Endodermal cell (in vitro differentiated cells): ENCODE measurements at regions not wholly inside any gene's neighbourhood (a gene's known extent, or its start where the extent isn't known, plus 50 kb on each side); places are given as distances from the start of the nearest gene placed in this dataset.

Experiments used
- DNase-seq: peaks from one replicate; pipeline ENCODE4 v3.0.0-alpha.2; 2017
- H3K27ac ChIP-seq: 2 replicates; pipeline ENCODE4 v1.5.1; 2013; ENCODE audit warnings: mild to moderate bottlenecking, low read depth, low read length, moderate library complexity
- H3K27me3 ChIP-seq: 2 replicates; pipeline ENCODE4 v1.6.1; 2013; ENCODE audit warnings: mild to moderate bottlenecking, low read length, moderate library complexity; ENCODE audit not compliant: insufficient read depth, control insufficient read depth, poor library complexity, severe bottlenecking
- H3K36me3 ChIP-seq: 2 replicates; pipeline ENCODE4 v1.7.0; 2013; ENCODE audit warnings: mild to moderate bottlenecking, low read length, moderate library complexity; ENCODE audit not compliant: control insufficient read depth, insufficient read depth
- H3K4me1 ChIP-seq: one replicate; pipeline ENCODE4 v1.7.0; 2013; ENCODE audit warnings: low read length; ENCODE audit not compliant: control insufficient read depth, insufficient read depth
- H3K4me3 ChIP-seq: 2 replicates; pipeline ENCODE4 v1.5.1; 2013; ENCODE audit warnings: mild to moderate bottlenecking, low read length, moderate library complexity
- H3K9ac ChIP-seq: 2 replicates; pipeline ENCODE4 v1.6.1; 2013; ENCODE audit warnings: mild to moderate bottlenecking, low read length, moderate library complexity; ENCODE audit not compliant: poor library complexity, severe bottlenecking; ENCODE audit errors: extremely low read depth
- H3K9me3 ChIP-seq: 2 replicates; pipeline ENCODE4 v1.6.1; 2013; ENCODE audit warnings: mild to moderate bottlenecking, low read length, moderate library complexity; ENCODE audit not compliant: control insufficient read depth
- H3K27ac Mint-ChIP-seq: 2 replicates; pipeline ENCODE4 v1.8.0; 2020; ENCODE audit warnings: mixed read lengths
- H3K27me3 Mint-ChIP-seq: 2 replicates; pipeline ENCODE4 v1.8.0; 2021; ENCODE audit warnings: mild to moderate bottlenecking, mixed read lengths; ENCODE audit not compliant: insufficient read depth
- H3K36me3 Mint-ChIP-seq: 2 replicates; pipeline ENCODE4 v1.8.0; 2020; ENCODE audit warnings: low read depth, mixed read lengths
- H3K4me1 Mint-ChIP-seq: 2 replicates; pipeline ENCODE4 v1.8.0; 2020; ENCODE audit warnings: mixed read lengths
- H3K4me3 Mint-ChIP-seq: 2 replicates; pipeline ENCODE4 v1.8.0; 2020; ENCODE audit warnings: mild to moderate bottlenecking, moderate library complexity, mixed read lengths
- H3K9me3 Mint-ChIP-seq: 2 replicates; pipeline ENCODE4 v1.8.0; 2020; ENCODE audit warnings: mild to moderate bottlenecking, mixed read lengths
- CTCF ChIP-seq: fragments of 200-600 bp; sonication (generic); conservative IDR thresholded peaks from 2 replicates; pipeline ENCODE4 v1.5.0; 2021; ENCODE audit warnings: antibody characterized with exemption, mild to moderate bottlenecking
- WGBS, 2 experiments: methylation state at CpG; one replicate each; pipeline versions ENCODE4 v1.1.5 to v1.1.7; 2013; ENCODE audit warnings: missing lambda C conversion rate in 2 of 2, mixed read lengths in 1 of 2; ENCODE audit not compliant: insufficient coverage in 1 of 2, insufficient read length in 1 of 2; 5-methylcytosine and 5-hydroxymethylcytosine counted together

- Mint-ChIP-seq H3K4me1 (peaks cover 5% of the 10 kb centered on the region), H3K36me3 (no peaks in the 10 kb centered on the region), H3K27ac (no peak overlapping the region), H3K4me3 (no peak overlapping the region), H3K27me3 (peaks cover 82% of the 10 kb centered on the region), H3K9me3 (no peaks in the 10 kb centered on the region)
- Histone ChIP-seq H3K4me1 (no peaks in the 10 kb centered on the region), H3K27ac (no peak overlapping the region), H3K9me3 (no peaks in the 10 kb centered on the region), H3K4me3 (no peak overlapping the region), H3K9ac (no peak overlapping the region), H3K27me3 (peaks cover 91% of the 10 kb centered on the region), H3K36me3 (no peaks in the 10 kb centered on the region)
- no peak for DNase-seq
- no peak for TF ChIP-seq CTCF
- 80% methylated on average over 2 of the region's 2 CpGs; no CpG with 5 or more reads in 1 of the 2 experiments for WGBS, 2 experiments
Measured at GRCh38 chr7:113199841-113200240, 81.5 kb upstream of the SMIM30 start.

GRCh38 chr7:113199136-113199535 lies 80.8 kb upstream of the SMIM30 start:
- no peak overlapping the region for H3K9ac ChIP-seq
- H3K4me3 ChIP-seq = no peak overlapping the region
- no peak for DNase-seq
- no peak overlapping the region for H3K27ac ChIP-seq
- WGBS, 2 experiments = 86 to 90% methylated on average over 3 of the region's 3 CpGs
- H3K4me1 ChIP-seq = no peaks in the 10 kb centered on the region
- no peak overlapping the region for H3K27ac Mint-ChIP-seq
- peaks cover 5% of the 10 kb centered on the region for H3K4me1 Mint-ChIP-seq
- peaks cover 93% of the 10 kb centered on the region for H3K27me3 ChIP-seq
- no peaks in the 10 kb centered on the region for H3K36me3 Mint-ChIP-seq
- no peak for TF ChIP-seq CTCF
- no peaks in the 10 kb centered on the region for H3K36me3 ChIP-seq
- no peaks in the 10 kb centered on the region for H3K9me3 ChIP-seq
- no peaks in the 10 kb centered on the region for H3K9me3 Mint-ChIP-seq
- peaks cover 85% of the 10 kb centered on the region for H3K27me3 Mint-ChIP-seq
- H3K4me3 Mint-ChIP-seq = no peak overlapping the region

GRCh38 chr7:113198226-113198625 lies 79.9 kb upstream of the SMIM30 start:
- TF ChIP-seq CTCF = no peak
- Histone ChIP-seq H3K9me3 (no peaks in the 10 kb centered on the region), H3K4me1 (no peaks in the 10 kb centered on the region), H3K4me3 (no peak overlapping the region), H3K27ac (no peak overlapping the region), H3K36me3 (no peaks in the 10 kb centered on the region), H3K9ac (no peak overlapping the region), H3K27me3 (peaks cover 93% of the 10 kb centered on the region)
- Mint-ChIP-seq H3K36me3 (no peaks in the 10 kb centered on the region), H3K9me3 (no peaks in the 10 kb centered on the region), H3K4me1 (peaks cover 5% of the 10 kb centered on the region), H3K4me3 (no peak overlapping the region), H3K27me3 (peaks cover 85% of the 10 kb centered on the region), H3K27ac (no peak overlapping the region)
- DNase-seq = no peak
- 60 to 64% methylated on average over 1 to 2 of the region's 2 CpGs for WGBS, 2 experiments
